Activated T-cell treated with anti-CD3 and anti-CD28 coated beads, Interleukin-2, amount 50 U/mL, for 72 hours (primary cell): ENCODE measurements at regions not wholly inside any gene's neighbourhood (a gene's known extent, or its start where the extent isn't known, plus 50 kb on each side); places are given as distances from the start of the nearest gene placed in this dataset.

Experiments used
- ATAC-seq, 2 donors: fragments of 150-1000 bp; cut with Tn5 transposase; replicated peaks in 1 of 2; 2 replicates each; pipeline ENCODE4 v1.10.0; 2021; ENCODE audit warnings: moderate library complexity in 2 of 2, mild to moderate bottlenecking in 1 of 2
- DNase-seq, 2 donors: peaks; one replicate each; pipeline ENCODE4 v3.0.0; 2021 to 2022; ENCODE audit warnings: mixed read lengths in 1 of 2
- H3K27ac Mint-ChIP-seq: one replicate; pipeline ENCODE4 v1.8.0; 2022; ENCODE audit warnings: mild to moderate bottlenecking, moderate library complexity, mixed read lengths
- H3K27me3 Mint-ChIP-seq: one replicate; pipeline ENCODE4 v1.8.0; 2022; ENCODE audit warnings: low read depth, mixed read lengths
- H3K36me3 Mint-ChIP-seq, 2 donors: one replicate each; pipeline ENCODE4 v1.8.0; 2022; ENCODE audit warnings: mixed read lengths in 2 of 2, mild to moderate bottlenecking in 1 of 2; ENCODE audit not compliant: insufficient read depth in 2 of 2
- H3K4me1 Mint-ChIP-seq: one replicate; pipeline ENCODE4 v1.8.0; 2022; ENCODE audit warnings: low read depth, mixed read lengths
- H3K4me3 Mint-ChIP-seq, 2 donors: one replicate each; pipeline ENCODE4 v1.8.0; 2022; ENCODE audit warnings: mild to moderate bottlenecking in 2 of 2, mixed read lengths in 2 of 2, moderate library complexity in 2 of 2
- H3K9me3 Mint-ChIP-seq, 2 donors: one replicate each; pipeline ENCODE4 v1.8.0; 2022; ENCODE audit warnings: mixed read lengths in 2 of 2

GRCh38 chr18:4831127-4831526 lies 365.9 kb downstream of the AKAIN1 start:
- Mint-ChIP-seq H3K27me3 (no peaks in the 10 kb centered on the region), H3K36me3 (no peaks in the 10 kb centered on the region), H3K4me3 (no peak overlapping the region), H3K27ac (no peak overlapping the region), H3K4me1 (no peaks in the 10 kb centered on the region), H3K9me3 (peaks cover 4 to 6% of the 10 kb centered on the region in 2 donors)
- ATAC-seq: no peak
- no peak for DNase-seq

- H3K27me3 Mint-ChIP-seq: no peaks in the 10 kb centered on the region
- ATAC-seq: no peak
- no peak for DNase-seq
- no peak overlapping the region for H3K27ac Mint-ChIP-seq
- no peak overlapping the region for H3K4me3 Mint-ChIP-seq
- no peaks in the 10 kb centered on the region for H3K4me1 Mint-ChIP-seq
- peaks cover 8 to 10% of the 10 kb centered on the region in 2 donors for H3K9me3 Mint-ChIP-seq
- no peaks in the 10 kb centered on the region for H3K36me3 Mint-ChIP-seq
Measured at GRCh38 chr18:4823091-4823490, 368.0 kb upstream of the DLGAP1 start.

- Mint-ChIP-seq H3K27ac (no peak overlapping the region), H3K4me1 (no peaks in the 10 kb centered on the region), H3K9me3 (peaks cover 6 to 8% of the 10 kb centered on the region in 2 donors), H3K36me3 (no peaks in the 10 kb centered on the region), H3K27me3 (no peaks in the 10 kb centered on the region), H3K4me3 (no peak overlapping the region)
- DNase-seq (no peak), ATAC-seq (no peak)
Measured at GRCh38 chr18:4821801-4822200, 366.7 kb upstream of the DLGAP1 start.

GRCh38 chr18:4817665-4818064 lies 362.6 kb upstream of the DLGAP1 start:
- H3K4me3 Mint-ChIP-seq: no peak overlapping the region
- no peaks in the 10 kb centered on the region for H3K36me3 Mint-ChIP-seq
- H3K27me3 Mint-ChIP-seq: no peaks in the 10 kb centered on the region
- no peak for DNase-seq
- no peak overlapping the region for H3K27ac Mint-ChIP-seq
- peaks cover 8 to 18% of the 10 kb centered on the region in 2 donors for H3K9me3 Mint-ChIP-seq
- H3K4me1 Mint-ChIP-seq: no peaks in the 10 kb centered on the region
- no peak for ATAC-seq

- Mint-ChIP-seq H3K9me3 (peaks cover 11 to 18% of the 10 kb centered on the region in 2 donors), H3K27ac (no peak overlapping the region), H3K27me3 (no peaks in the 10 kb centered on the region), H3K4me3 (no peak overlapping the region), H3K36me3 (no peaks in the 10 kb centered on the region), H3K4me1 (no peaks in the 10 kb centered on the region)
- DNase-seq: no peak
- no peak for ATAC-seq
Measured at GRCh38 chr18:4813708-4814107, 358.6 kb upstream of the DLGAP1 start.

- DNase-seq: no peak
- ATAC-seq: no peak
- Mint-ChIP-seq H3K36me3 (no peaks in the 10 kb centered on the region), H3K27me3 (no peaks in the 10 kb centered on the region), H3K4me3 (no peak overlapping the region), H3K9me3 (peaks cover 9 to 11% of the 10 kb centered on the region in 2 donors), H3K4me1 (no peaks in the 10 kb centered on the region), H3K27ac (no peak overlapping the region)
Measured at GRCh38 chr18:4808891-4809290, 353.8 kb upstream of the DLGAP1 start.

- H3K27me3 Mint-ChIP-seq: no peaks in the 10 kb centered on the region
- no peak overlapping the region for H3K27ac Mint-ChIP-seq
- peaks cover 4 to 10% of the 10 kb centered on the region in 2 donors for H3K9me3 Mint-ChIP-seq
- no peak for DNase-seq
- H3K36me3 Mint-ChIP-seq: peaks cover 0 to 3% of the 10 kb centered on the region in 2 donors
- ATAC-seq: no peak
- H3K4me1 Mint-ChIP-seq: no peaks in the 10 kb centered on the region
- no peak overlapping the region for H3K4me3 Mint-ChIP-seq
Measured at GRCh38 chr18:4807604-4808293, 352.6 kb upstream of the DLGAP1 start.

- Mint-ChIP-seq H3K27ac (no peak overlapping the region), H3K9me3 (peaks cover 4 to 7% of the 10 kb centered on the region in 2 donors), H3K4me1 (no peaks in the 10 kb centered on the region), H3K4me3 (no peak overlapping the region), H3K27me3 (no peaks in the 10 kb centered on the region), H3K36me3 (peaks cover 0 to 3% of the 10 kb centered on the region in 2 donors)
- no peak for ATAC-seq
- DNase-seq: no peak
Measured at GRCh38 chr18:4806331-4806730, 351.2 kb upstream of the DLGAP1 start.

- no peak overlapping the region for H3K4me3 Mint-ChIP-seq
- peaks cover 0 to 3% of the 10 kb centered on the region in 2 donors for H3K36me3 Mint-ChIP-seq
- peaks cover 6 to 15% of the 10 kb centered on the region in 2 donors for H3K9me3 Mint-ChIP-seq
- no peak overlapping the region for H3K27ac Mint-ChIP-seq
- no peak for ATAC-seq
- no peaks in the 10 kb centered on the region for H3K27me3 Mint-ChIP-seq
- H3K4me1 Mint-ChIP-seq: no peaks in the 10 kb centered on the region
- DNase-seq: no peak
Measured at GRCh38 chr18:4802296-4802695, 347.2 kb upstream of the DLGAP1 start.

- no peak for ATAC-seq
- peaks cover 6 to 15% of the 10 kb centered on the region in 2 donors for H3K9me3 Mint-ChIP-seq
- no peak overlapping the region for H3K27ac Mint-ChIP-seq
- no peak overlapping the region for H3K4me3 Mint-ChIP-seq
- H3K4me1 Mint-ChIP-seq: no peaks in the 10 kb centered on the region
- DNase-seq: no peak
- no peaks in the 10 kb centered on the region for H3K27me3 Mint-ChIP-seq
- H3K36me3 Mint-ChIP-seq: peaks cover 0 to 3% of the 10 kb centered on the region in 2 donors
Measured at GRCh38 chr18:4801151-4801550, 346.0 kb upstream of the DLGAP1 start.

GRCh38 chr18:4797002-4797685 lies 342.0 kb upstream of the DLGAP1 start:
- no peak for DNase-seq
- Mint-ChIP-seq H3K4me3 (no peak overlapping the region), H3K27ac (no peak overlapping the region), H3K36me3 (peaks cover 0 to 1% of the 10 kb centered on the region in 2 donors), H3K4me1 (no peaks in the 10 kb centered on the region), H3K27me3 (no peaks in the 10 kb centered on the region), H3K9me3 (peaks cover 11 to 12% of the 10 kb centered on the region in 2 donors)
- ATAC-seq: no peak

GRCh38 chr18:4789506-4789905 lies 334.4 kb upstream of the DLGAP1 start:
- DNase-seq: no peak
- H3K27ac Mint-ChIP-seq: no peak overlapping the region
- H3K4me1 Mint-ChIP-seq: no peaks in the 10 kb centered on the region
- ATAC-seq: no peak
- H3K36me3 Mint-ChIP-seq: peaks cover 0 to 1% of the 10 kb centered on the region in 2 donors
- H3K9me3 Mint-ChIP-seq: peaks cover 3 to 9% of the 10 kb centered on the region in 2 donors
- H3K27me3 Mint-ChIP-seq: no peaks in the 10 kb centered on the region
- H3K4me3 Mint-ChIP-seq: no peak overlapping the region

GRCh38 chr18:4781873-4782272 lies 326.8 kb upstream of the DLGAP1 start:
- no peak for DNase-seq
- peaks cover 4% of the 10 kb centered on the region in 2 donors for H3K9me3 Mint-ChIP-seq
- H3K27me3 Mint-ChIP-seq: no peaks in the 10 kb centered on the region
- H3K4me1 Mint-ChIP-seq: no peaks in the 10 kb centered on the region
- no peak overlapping the region for H3K4me3 Mint-ChIP-seq
- no peaks in the 10 kb centered on the region for H3K36me3 Mint-ChIP-seq
- no peak for ATAC-seq
- no peak overlapping the region for H3K27ac Mint-ChIP-seq
